ENCODE measurements at regions not wholly inside any gene's neighbourhood (a gene's known extent, or its start where the extent isn't known, plus 50 kb on each side); places are given as distances from the start of the nearest gene placed in this dataset.

- no peak overlapping the region for H3K4me3 ChIP-seq (replicated peaks in 1 of 3; ENCODE audit: insufficient read depth in 1 of 3, low read depth in 2 of 3, low read length in 3 of 3)
- intact Hi-C loops (cut with micrococcal nuclease; ENCODE audit: unreplicated experiment) = no loop called here
- H3K4me2 ChIP-seq (ENCODE audit: low read depth, low read length) = no peak overlapping the region
- ChIA-PET POLR2A (interaction anchor here (2.1 kb wide), 1 partner anchor 56 kb away, joined by 5 read pairs; the partner anchor contains the start of gene CPEB4), CTCF (ENCODE audit: low intra/inter-chr PET ratio, low total read pairs) (no interaction called here)
- no TSS peak for BruUV-seq (replicated peaks)
- no peaks in the 10 kb centered on the region for H3K36me3 ChIP-seq (replicated peaks in 1 of 2; ENCODE audit: control insufficient read depth in 1 of 2, insufficient read depth in 2 of 2, low read length in 2 of 2)
- H2AFZ ChIP-seq (ENCODE audit: low read length) = no peak overlapping the region
- H3K79me2 ChIP-seq (ENCODE audit: insufficient read depth, low read length) = no peaks in the 10 kb centered on the region
- H3K4me1 ChIP-seq (ENCODE audit: insufficient read depth, low read length) = peaks cover 40% of the 10 kb centered on the region
- no peak for DNase-seq (ENCODE audit: low spot score)
- H3K27ac ChIP-seq (ENCODE audit: extremely low read length, insufficient read depth, low read length) = no peak overlapping the region
- H3K27me3 ChIP-seq (ENCODE audit: control insufficient read depth in 1 of 2, insufficient read depth in 2 of 2, low read length in 2 of 2) = no peaks in the 10 kb centered on the region
- H3K9me3 ChIP-seq (ENCODE audit: low read length) = no peaks in the 10 kb centered on the region
- no peak for TF ChIP-seq CAMTA2 (CRISPR knock-in tag; IDR thresholded peaks at IDR 0.05; ENCODE audit: borderline replicate concordance)
- TF ChIP-seq MIER2 (CRISPR knock-in tag; IDR thresholded peaks at IDR 0.05) = no peak
- TF ChIP-seq YEATS4 (CRISPR knock-in tag; IDR thresholded peaks at IDR 0.05; ENCODE audit: borderline replicate concordance) = no peak
- no peak for TF ChIP-seq RARA (CRISPR knock-in tag; IDR thresholded peaks at IDR 0.05)
- no peak for TF ChIP-seq BATF2 (CRISPR knock-in tag; IDR thresholded peaks at IDR 0.05)
- TF ChIP-seq U2AF2 (IDR thresholded peaks at IDR 0.05; ENCODE audit: low read depth, low read length) = no peak
- no peak for TF ChIP-seq HMGXB3 (CRISPR knock-in tag; IDR thresholded peaks at IDR 0.05; ENCODE audit: borderline replicate concordance)
- no peak for TF ChIP-seq SOX6 (IDR thresholded peaks at IDR 0.05)
- TF ChIP-seq SOX6 (CRISPR knock-in tag; IDR thresholded peaks at IDR 0.05) = no peak
- no peak for TF ChIP-seq IRF9 (CRISPR knock-in tag; IDR thresholded peaks at IDR 0.05; ENCODE audit: borderline replicate concordance)
- TF ChIP-seq ZNF17 (CRISPR knock-in tag; IDR thresholded peaks at IDR 0.05) = no peak
- TF ChIP-seq ZBTB38 (CRISPR knock-in tag; IDR thresholded peaks at IDR 0.05) = no peak
- TF ChIP-seq POLR2A (IDR thresholded peaks at IDR 0.05; ENCODE audit: insufficient read depth in 1 of 2, low read depth in 2 of 2, low read length in 2 of 2) = no peak
- TF ChIP-seq NCOR1 (IDR thresholded peaks at IDR 0.05; ENCODE audit: borderline replicate concordance, low read length) = no peak
- no peak for TF ChIP-seq MEF2D (CRISPR knock-in tag; IDR thresholded peaks at IDR 0.05)
- no peak for TF ChIP-seq ZSCAN29 (CRISPR knock-in tag; conservative IDR thresholded peaks at IDR 0.05)
- no peak for TF ChIP-seq PCBP2 (optimal IDR thresholded peaks at IDR 0.05; ENCODE audit: low read depth, low read length, poor library complexity, severe bottlenecking)
- no peak for TF ChIP-seq ATF6 (CRISPR knock-in tag; conservative IDR thresholded peaks at IDR 0.05)
- no peak for TF ChIP-seq ZC3H4 (CRISPR knock-in tag; IDR thresholded peaks at IDR 0.05; ENCODE audit: borderline replicate concordance)
- WGBS (ENCODE audit: low lambda C conversion rate) = 94% methylated on average over 7 of the region's 7 CpGs
- FAIRE-seq = no peak
- in situ Hi-C loops (cut with HindIII; ENCODE audit: extremely low pct_ligation_motif_present, low pct_unique_long_range_greater_than_20kb) = no loop called here
- no peak for ATAC-seq
- H4K20me1 ChIP-seq (ENCODE audit: insufficient read depth, low read length) = no peaks in the 10 kb centered on the region
- H3K9ac ChIP-seq (ENCODE audit: insufficient read depth, low read depth, low read length) = no peak overlapping the region
Measured at GRCh38 chr5:173832386-173832785, 55.8 kb upstream of the CPEB4 start.

All from HepG2 (cell line).